ENCODE measurements at regions not wholly inside any gene's neighbourhood (a gene's known extent, or its start where the extent isn't known, plus 50 kb on each side); places are given as distances from the start of the nearest gene placed in this dataset.

DNA sequence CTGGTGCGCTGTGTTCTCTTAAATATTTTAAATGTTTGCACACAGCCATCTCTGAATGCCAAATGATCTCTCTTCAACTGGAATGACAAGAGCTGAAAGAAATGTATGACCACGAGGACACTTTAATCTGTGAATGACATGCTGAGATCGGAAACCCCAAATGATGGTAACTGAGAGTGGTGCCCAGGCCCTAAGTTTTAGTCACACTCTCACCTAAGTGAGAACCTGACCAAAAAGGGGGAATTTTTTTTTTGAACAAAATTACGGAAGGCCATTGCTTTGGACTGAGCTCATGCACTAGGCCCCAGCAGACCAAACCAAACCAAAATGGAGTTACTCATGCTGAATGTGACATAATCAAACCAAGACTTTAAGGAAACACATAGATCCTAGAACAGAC, 167.1 kb upstream of the TUT7 start:
- Histone ChIP-seq H3K4me2 (ENCODE audit: extremely low read depth, insufficient read depth, low read length) (no peak overlapping the region), H4K20me1 (ENCODE audit: control insufficient read depth, extremely low read depth, insufficient read depth, low read length) (no peaks in the 10 kb centered on the region), H2AFZ (ENCODE audit: low read length) (no peak overlapping the region), H3K79me2 (ENCODE audit: control insufficient read depth, insufficient read depth, low read length) (no peaks in the 10 kb centered on the region), H3K9me3 (ENCODE audit: control insufficient read depth, insufficient read depth, low read depth, low read length) (no peaks in the 10 kb centered on the region), H3K36me3 (ENCODE audit: control insufficient read depth, insufficient read depth, low read length) (no peaks in the 10 kb centered on the region), H3K4me3 (replicated peaks in 1 of 4; ENCODE audit: control extremely low read depth in 1 of 4, insufficient read depth in 1 of 4, low read depth in 3 of 4, low read length in 4 of 4) (no peak overlapping the region), H3K27ac (ENCODE audit: insufficient read depth, low read length) (no peak overlapping the region), H3K4me1 (ENCODE audit: control insufficient read depth, extremely low read depth, insufficient read depth, low read length) (no peaks in the 10 kb centered on the region), H3K9ac (ENCODE audit: insufficient read depth, low read length) (no peak overlapping the region), H3K27me3 (ENCODE audit: control insufficient read depth, insufficient read depth, low read length) (no peaks in the 10 kb centered on the region)
- DNase-seq (ENCODE audit: low read depth in 2 of 2), result no peak
- TF ChIP-seq EZH2 (IDR thresholded peaks at IDR 0.05; ENCODE audit: low read length, missing control alignments), result no peak
- TF ChIP-seq CTCF (conservative IDR thresholded peaks at IDR 0.05 in 1 of 2, IDR thresholded peaks at IDR 0.05 in 1 of 2; ENCODE audit: low read depth in 1 of 2, low read length in 2 of 2), result no peak

DNA sequence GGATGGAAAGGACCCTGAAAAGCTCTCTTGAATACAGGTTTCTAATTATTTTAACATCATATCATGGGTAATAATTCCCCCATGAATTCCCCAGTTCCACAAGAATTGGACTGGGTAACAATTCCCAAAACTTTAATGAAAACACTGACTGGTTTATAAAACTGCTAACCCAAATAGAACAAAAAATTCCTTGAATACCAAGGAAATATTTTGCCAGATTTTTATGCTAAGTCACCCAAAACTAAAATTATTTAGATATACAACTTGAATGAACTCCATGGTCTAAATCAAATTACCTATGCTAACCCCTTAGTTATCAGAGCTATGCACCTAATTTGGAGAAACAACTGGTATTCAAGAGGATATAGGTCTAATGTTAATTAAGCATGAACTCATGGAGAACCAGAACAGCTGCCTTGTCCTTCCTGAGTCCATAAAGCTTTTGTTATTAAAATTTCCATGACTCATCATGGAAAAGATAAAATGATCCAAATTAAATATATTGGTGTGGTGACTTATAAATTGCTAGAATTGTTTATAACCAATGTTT, 164.9 kb upstream of the TUT7 start:
- Histone ChIP-seq H3K4me1 (ENCODE audit: control insufficient read depth, extremely low read depth, insufficient read depth, low read length) (no peaks in the 10 kb centered on the region), H3K79me2 (ENCODE audit: control insufficient read depth, insufficient read depth, low read length) (no peaks in the 10 kb centered on the region), H3K4me3 (replicated peaks in 1 of 4; ENCODE audit: control extremely low read depth in 1 of 4, insufficient read depth in 1 of 4, low read depth in 3 of 4, low read length in 4 of 4) (no peak overlapping the region), H3K36me3 (ENCODE audit: control insufficient read depth, insufficient read depth, low read length) (no peaks in the 10 kb centered on the region), H3K27me3 (ENCODE audit: control insufficient read depth, insufficient read depth, low read length) (no peaks in the 10 kb centered on the region), H3K9me3 (ENCODE audit: control insufficient read depth, insufficient read depth, low read depth, low read length) (no peaks in the 10 kb centered on the region), H3K4me2 (ENCODE audit: extremely low read depth, insufficient read depth, low read length) (no peak overlapping the region), H4K20me1 (ENCODE audit: control insufficient read depth, extremely low read depth, insufficient read depth, low read length) (no peaks in the 10 kb centered on the region), H2AFZ (ENCODE audit: low read length) (no peak overlapping the region), H3K27ac (ENCODE audit: insufficient read depth, low read length) (no peak overlapping the region), H3K9ac (ENCODE audit: insufficient read depth, low read length) (no peak overlapping the region)
- peak in 1 of 2 donors; percentile 27 for DNase-seq (ENCODE audit: low read depth in 2 of 2)
- TF ChIP-seq CTCF (conservative IDR thresholded peaks at IDR 0.05 in 1 of 2, IDR thresholded peaks at IDR 0.05 in 1 of 2; ENCODE audit: low read depth in 1 of 2, low read length in 2 of 2) (no peak), EZH2 (IDR thresholded peaks at IDR 0.05; ENCODE audit: low read length, missing control alignments) (no peak)

GRCh38 chr9:86517475-86517874, 163.3 kb upstream of the TUT7 start:
- H4K20me1 ChIP-seq (ENCODE audit: control insufficient read depth, extremely low read depth, insufficient read depth, low read length), result no peaks in the 10 kb centered on the region
- no peaks in the 10 kb centered on the region for H3K27me3 ChIP-seq (ENCODE audit: control insufficient read depth, insufficient read depth, low read length)
- TF ChIP-seq CTCF (conservative IDR thresholded peaks at IDR 0.05 in 1 of 2, IDR thresholded peaks at IDR 0.05 in 1 of 2; ENCODE audit: low read depth in 1 of 2, low read length in 2 of 2) (no peak), EZH2 (IDR thresholded peaks at IDR 0.05; ENCODE audit: low read length, missing control alignments) (no peak)
- H3K79me2 ChIP-seq (ENCODE audit: control insufficient read depth, insufficient read depth, low read length), result no peaks in the 10 kb centered on the region
- H3K4me1 ChIP-seq (ENCODE audit: control insufficient read depth, extremely low read depth, insufficient read depth, low read length), result peaks cover 2% of the 10 kb centered on the region
- no peak overlapping the region for H3K27ac ChIP-seq (ENCODE audit: insufficient read depth, low read length)
- no peak overlapping the region for H3K4me3 ChIP-seq (replicated peaks in 1 of 4; ENCODE audit: control extremely low read depth in 1 of 4, insufficient read depth in 1 of 4, low read depth in 3 of 4, low read length in 4 of 4)
- no peak overlapping the region for H3K4me2 ChIP-seq (ENCODE audit: extremely low read depth, insufficient read depth, low read length)
- no peaks in the 10 kb centered on the region for H3K9me3 ChIP-seq (ENCODE audit: control insufficient read depth, insufficient read depth, low read depth, low read length)
- no peak for DNase-seq (ENCODE audit: low read depth in 2 of 2)
- no peaks in the 10 kb centered on the region for H3K36me3 ChIP-seq (ENCODE audit: control insufficient read depth, insufficient read depth, low read length)
- H2AFZ ChIP-seq (ENCODE audit: low read length), result no peak overlapping the region
- no peak overlapping the region for H3K9ac ChIP-seq (ENCODE audit: insufficient read depth, low read length)

All from fibroblast of lung (primary cell).